GM12872 (cell line): ENCODE measurements at regions not wholly inside any gene's neighbourhood (a gene's known extent, or its start where the extent isn't known, plus 50 kb on each side); places are given as distances from the start of the nearest gene placed in this dataset.

Source experiments
- CTCF ChIP-seq: IDR thresholded peaks from 3 replicates; pipeline ENCODE4 v1.5.1; 2011; ENCODE audit warnings: low read depth, mild to moderate bottlenecking, low read length, moderate library complexity; ENCODE audit not compliant: insufficient read depth

- no peak for TF ChIP-seq CTCF
Measured at GRCh38 chr6:44022296-44022661, 105.0 kb downstream of the MRPL14 start.

GRCh38 chr6:44021589-44022295 lies 105.5 kb downstream of the MRPL14 start:
- TF ChIP-seq CTCF = no peak

GRCh38 chr6:44020664-44021425 lies 106.4 kb downstream of the MRPL14 start:
- TF ChIP-seq CTCF = no peak

- no peak for TF ChIP-seq CTCF
Measured at GRCh38 chr6:44020148-44020547, 107.1 kb downstream of the MRPL14 start.

- no peak for TF ChIP-seq CTCF
Measured at GRCh38 chr6:44016131-44016870, 111.0 kb downstream of the MRPL14 start.

- no peak for TF ChIP-seq CTCF
Measured at GRCh38 chr6:44012078-44012493, 115.2 kb downstream of the MRPL14 start.

- no peak for TF ChIP-seq CTCF
Measured at GRCh38 chr6:44011350-44011920, 115.8 kb downstream of the MRPL14 start.
